ENCODE measurements at regions not wholly inside any gene's neighbourhood (a gene's known extent, or its start where the extent isn't known, plus 50 kb on each side); places are given as distances from the start of the nearest gene placed in this dataset.

- Histone ChIP-seq H3K27ac (ENCODE audit: low read depth in 2 of 2, low read length in 1 of 2) (no peak overlapping the region), H3K4me2 (no peak overlapping the region), H3K9me2 (no peaks in the 10 kb centered on the region), H3K9ac (no peak overlapping the region), H3K79me2 (ENCODE audit: insufficient read depth) (no peaks in the 10 kb centered on the region; the same call in 1 of the 2 replicates), H2AFZ (ENCODE audit: low read depth) (no peak overlapping the region), H3F3A (replicated peaks; ENCODE audit: insufficient read depth) (no peaks in the 10 kb centered on the region), H3K4me3 (ENCODE audit: low read depth in 2 of 2, low read length in 1 of 2) (no peak overlapping the region), H3K9me3 (no peaks in the 10 kb centered on the region), H3K27me3 (ENCODE audit: insufficient read depth) (no peaks in the 10 kb centered on the region), H4K20me1 (ENCODE audit: insufficient read depth) (no peaks in the 10 kb centered on the region), H3K36me3 (replicated peaks in 1 of 2; ENCODE audit: control insufficient read depth in 1 of 2, insufficient read depth in 2 of 2, low read length in 1 of 2) (no peaks in the 10 kb centered on the region), H3K4me1 (ENCODE audit: control insufficient read depth in 1 of 2, insufficient read depth in 2 of 2, low read depth in 1 of 2, low read length in 1 of 2) (no peaks in the 10 kb centered on the region; a peak in 2 of 4 replicates)
- CTCF ChIA-PET, result no interaction called here
- no peak for DNase-seq
- 94% methylated on average over 8 of the region's 8 CpGs for WGBS (ENCODE audit: low lambda C conversion rate)
- TF ChIP-seq FOXJ3 (CRISPR knock-in tag; IDR thresholded peaks at IDR 0.05) (no peak), RAD21 (IDR thresholded peaks at IDR 0.05; ENCODE audit: low read length) (no peak)
- POLR2A ChIA-PET, result no interaction called here
These were observed 143.8 kb downstream of the CEP135 start for GRCh38 chr4:56092540-56092939.

GRCh38 chr4:56086561-56086960 lies 137.8 kb downstream of the CEP135 start:
- no peak overlapping the region for H3K27ac ChIP-seq (ENCODE audit: low read depth in 2 of 2, low read length in 1 of 2)
- CTCF ChIA-PET, result no interaction called here

More at GRCh38 chr4:56086561-56086960, 137.8 kb downstream of the CEP135 start:
- peaks cover 0 to 13% of the 10 kb centered on the region in 2 experiments; a peak in 2 of 4 replicates for H3K4me1 ChIP-seq (ENCODE audit: control insufficient read depth in 1 of 2, insufficient read depth in 2 of 2, low read depth in 1 of 2, low read length in 1 of 2)
- no peaks in the 10 kb centered on the region for H3K9me3 ChIP-seq
- TF ChIP-seq MAX (IDR thresholded peaks at IDR 0.05; ENCODE audit: low read depth) (no peak), EZH2phosphoT487 (IDR thresholded peaks at IDR 0.05; ENCODE audit: borderline replicate concordance, low read depth) (no peak), SMC3 (IDR thresholded peaks at IDR 0.05; ENCODE audit: low read depth, low read length) (no peak), FOXM1 (IDR thresholded peaks at IDR 0.05; ENCODE audit: low read depth) (no peak), MXI1 (IDR thresholded peaks at IDR 0.05; ENCODE audit: low read depth, low read length) (no peak), FOXJ3 (CRISPR knock-in tag; IDR thresholded peaks at IDR 0.05) (no peak), JUND (IDR thresholded peaks at IDR 0.05) (no peak), SIN3A (IDR thresholded peaks at IDR 0.05; ENCODE audit: borderline replicate concordance, low read depth, low read length) (no peak), PBX3 (IDR thresholded peaks at IDR 0.05) (no peak), USF1 (IDR thresholded peaks at IDR 0.05; ENCODE audit: borderline replicate concordance, low read depth) (no peak), IRF3 (IDR thresholded peaks at IDR 0.05; ENCODE audit: low read depth, low read length) (no peak), TCF12 (IDR thresholded peaks at IDR 0.05) (no peak), RXRA (IDR thresholded peaks at IDR 0.05; ENCODE audit: borderline replicate concordance, low read depth) (no peak)
- H3K4me3 ChIP-seq (ENCODE audit: low read depth in 2 of 2, low read length in 1 of 2), result no peak overlapping the region
- WGBS (ENCODE audit: low lambda C conversion rate), result 83% methylated on average over 7 of the region's 7 CpGs
- H3K9me2 ChIP-seq, result no peaks in the 10 kb centered on the region
- H3K36me3 ChIP-seq (replicated peaks in 1 of 2; ENCODE audit: control insufficient read depth in 1 of 2, insufficient read depth in 2 of 2, low read length in 1 of 2), result no peaks in the 10 kb centered on the region
- H3F3A ChIP-seq (replicated peaks; ENCODE audit: insufficient read depth), result no peaks in the 10 kb centered on the region
- H3K9ac ChIP-seq, result no peak overlapping the region
- no peak overlapping the region for H2AFZ ChIP-seq (ENCODE audit: low read depth)
- POLR2A ChIA-PET, result no interaction called here
- no peaks in the 10 kb centered on the region for H3K27me3 ChIP-seq (ENCODE audit: insufficient read depth)
- DNase-seq, result no peak
- H3K4me2 ChIP-seq, result no peak overlapping the region
- no peaks in the 10 kb centered on the region for H4K20me1 ChIP-seq (ENCODE audit: insufficient read depth)
- no peaks in the 10 kb centered on the region; the same call in 1 of the 2 replicates for H3K79me2 ChIP-seq (ENCODE audit: insufficient read depth)
